ENCODE measurements at regions not wholly inside any gene's neighbourhood (a gene's known extent, or its start where the extent isn't known, plus 50 kb on each side); places are given as distances from the start of the nearest gene placed in this dataset.

DNA sequence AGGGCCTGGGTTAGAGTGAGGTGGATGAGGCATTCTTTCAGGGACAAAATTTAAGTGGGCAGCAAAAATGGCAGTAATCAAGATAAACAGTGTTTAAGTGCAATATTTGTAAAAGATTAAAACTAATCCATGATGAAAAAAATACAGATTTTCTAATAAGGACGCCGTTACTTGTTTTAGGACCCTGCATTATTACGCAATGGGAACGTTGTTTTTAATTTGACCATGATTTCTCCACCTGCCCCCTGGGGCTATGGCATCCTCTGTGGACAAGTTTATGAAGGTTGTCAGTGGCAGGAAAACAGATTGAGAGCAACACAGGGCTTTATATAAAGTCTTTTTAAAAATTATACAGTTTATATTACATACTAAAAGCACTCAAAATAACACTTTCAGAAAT lies 380.6 kb upstream of the PHF14 start:
- no peak overlapping the region for H3K4me3 ChIP-seq (ENCODE audit: low read length)
- ChIA-PET CTCF (no interaction called here), POLR2A (interaction anchor here (0.6 kb wide), 1 partner anchor 85 kb away, joined by 3 read pairs; no protein-coding TSS in a partner anchor)
- H3K4me3 Mint-ChIP-seq: no peak overlapping the region
- H3K36me3 Mint-ChIP-seq (ENCODE audit: low read depth): no peaks in the 10 kb centered on the region
- H3K4me1 Mint-ChIP-seq (ENCODE audit: low read depth): no peaks in the 10 kb centered on the region
- H3K9me3 Mint-ChIP-seq: no peaks in the 10 kb centered on the region
- no peaks in the 10 kb centered on the region for H3K4me1 ChIP-seq (ENCODE audit: insufficient read depth, low read length)
- H3K27me3 Mint-ChIP-seq: no peaks in the 10 kb centered on the region
- H3K27ac Mint-ChIP-seq: no peak overlapping the region
- no peaks in the 10 kb centered on the region for H3K9me3 ChIP-seq (ENCODE audit: control insufficient read depth in 1 of 2, insufficient read depth in 1 of 2, low read length in 2 of 2)
- intact Hi-C loops (cut with DNase I, micrococcal nuclease): no loop called here
- H3K36me3 ChIP-seq (ENCODE audit: insufficient read depth, low read length): no peaks in the 10 kb centered on the region
- DNase-seq (no peak), ATAC-seq (ENCODE audit: poor library complexity) (no peak)
- TF ChIP-seq, protein P1, sequence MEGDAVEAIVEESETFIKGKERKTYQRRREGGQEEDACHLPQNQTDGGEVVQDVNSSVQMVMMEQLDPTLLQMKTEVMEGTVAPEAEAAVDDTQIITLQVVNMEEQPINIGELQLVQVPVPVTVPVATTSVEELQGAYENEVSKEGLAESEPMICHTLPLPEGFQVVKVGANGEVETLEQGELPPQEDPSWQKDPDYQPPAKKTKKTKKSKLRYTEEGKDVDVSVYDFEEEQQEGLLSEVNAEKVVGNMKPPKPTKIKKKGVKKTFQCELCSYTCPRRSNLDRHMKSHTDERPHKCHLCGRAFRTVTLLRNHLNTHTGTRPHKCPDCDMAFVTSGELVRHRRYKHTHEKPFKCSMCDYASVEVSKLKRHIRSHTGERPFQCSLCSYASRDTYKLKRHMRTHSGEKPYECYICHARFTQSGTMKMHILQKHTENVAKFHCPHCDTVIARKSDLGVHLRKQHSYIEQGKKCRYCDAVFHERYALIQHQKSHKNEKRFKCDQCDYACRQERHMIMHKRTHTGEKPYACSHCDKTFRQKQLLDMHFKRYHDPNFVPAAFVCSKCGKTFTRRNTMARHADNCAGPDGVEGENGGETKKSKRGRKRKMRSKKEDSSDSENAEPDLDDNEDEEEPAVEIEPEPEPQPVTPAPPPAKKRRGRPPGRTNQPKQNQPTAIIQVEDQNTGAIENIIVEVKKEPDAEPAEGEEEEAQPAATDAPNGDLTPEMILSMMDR (IDR thresholded peaks at IDR 0.05): no peak
- H3K27ac ChIP-seq (ENCODE audit: low read depth in 1 of 2, low read length in 2 of 2): no peak overlapping the region
- H3K27me3 ChIP-seq (ENCODE audit: control insufficient read depth in 1 of 2, insufficient read depth in 2 of 2, low read length in 2 of 2): no peaks in the 10 kb centered on the region

DNA sequence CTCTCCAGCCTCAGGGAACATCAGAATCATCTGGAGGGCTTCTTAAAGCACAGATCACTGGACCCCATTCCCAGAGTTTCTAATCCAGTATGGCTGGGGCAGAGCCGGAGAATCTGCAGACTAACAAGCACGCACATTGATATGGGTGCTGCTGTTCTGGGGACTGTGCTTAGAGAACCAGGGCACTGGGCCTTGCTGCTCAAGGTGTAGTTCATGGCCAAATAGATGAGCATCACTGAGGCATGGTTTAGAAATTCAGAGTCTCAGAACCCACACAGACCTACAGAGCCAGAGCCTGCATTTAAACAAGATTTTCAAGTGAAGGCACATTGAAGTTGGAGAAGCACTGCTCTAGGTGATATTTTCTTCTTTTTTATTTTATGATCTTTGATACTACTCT lies 376.8 kb upstream of the PHF14 start:
- no peak overlapping the region for H3K27ac ChIP-seq (ENCODE audit: low read depth in 1 of 2, low read length in 2 of 2)
- H3K27ac Mint-ChIP-seq: no peak overlapping the region
- H3K9me3 Mint-ChIP-seq: no peaks in the 10 kb centered on the region
- TF ChIP-seq, protein P1 (IDR thresholded peaks at IDR 0.05): no peak
- ChIA-PET POLR2A (no interaction called here), CTCF (no interaction called here)
- H3K27me3 ChIP-seq (ENCODE audit: control insufficient read depth in 1 of 2, insufficient read depth in 2 of 2, low read length in 2 of 2): no peaks in the 10 kb centered on the region
- H3K4me1 ChIP-seq (ENCODE audit: insufficient read depth, low read length): no peaks in the 10 kb centered on the region
- H3K36me3 Mint-ChIP-seq (ENCODE audit: low read depth): no peaks in the 10 kb centered on the region
- H3K4me3 ChIP-seq (ENCODE audit: low read length): no peak overlapping the region
- DNase-seq: no peak
- H3K9me3 ChIP-seq (ENCODE audit: control insufficient read depth in 1 of 2, insufficient read depth in 1 of 2, low read length in 2 of 2): no peaks in the 10 kb centered on the region
- intact Hi-C loops (cut with DNase I, micrococcal nuclease): no loop called here
- no peak overlapping the region for H3K4me3 Mint-ChIP-seq
- no peaks in the 10 kb centered on the region for H3K36me3 ChIP-seq (ENCODE audit: insufficient read depth, low read length)
- ATAC-seq (ENCODE audit: poor library complexity): no peak
- H3K27me3 Mint-ChIP-seq: no peaks in the 10 kb centered on the region
- no peaks in the 10 kb centered on the region for H3K4me1 Mint-ChIP-seq (ENCODE audit: low read depth)

DNA sequence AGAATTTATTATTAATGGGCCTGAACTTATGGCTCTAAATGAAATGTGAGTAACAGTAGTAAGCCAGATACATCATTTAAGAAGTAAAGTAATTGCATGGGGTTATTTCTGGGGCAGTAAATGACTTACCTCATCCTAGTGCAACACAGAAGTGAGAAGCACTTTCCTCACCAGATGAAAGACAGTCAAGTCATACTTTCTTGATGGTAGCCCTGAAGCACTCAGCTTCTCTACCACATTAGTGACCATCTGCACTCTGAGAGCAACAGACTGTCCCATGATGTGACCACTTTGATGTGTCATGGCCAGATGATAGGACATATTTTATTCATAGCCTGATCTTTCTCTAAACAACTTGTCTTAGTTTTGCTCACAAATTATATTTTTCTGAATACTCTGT lies 369.5 kb upstream of the PHF14 start:
- Histone ChIP-seq H3K9me3 (ENCODE audit: control insufficient read depth in 1 of 2, insufficient read depth in 1 of 2, low read length in 2 of 2) (no peaks in the 10 kb centered on the region), H3K4me1 (ENCODE audit: insufficient read depth, low read length) (no peaks in the 10 kb centered on the region), H3K4me3 (ENCODE audit: low read length) (no peak overlapping the region), H3K27ac (ENCODE audit: low read depth in 1 of 2, low read length in 2 of 2) (no peak overlapping the region), H3K27me3 (ENCODE audit: control insufficient read depth in 1 of 2, insufficient read depth in 2 of 2, low read length in 2 of 2) (no peaks in the 10 kb centered on the region), H3K36me3 (ENCODE audit: insufficient read depth, low read length) (no peaks in the 10 kb centered on the region)
- DNase-seq (no peak), ATAC-seq (ENCODE audit: poor library complexity) (no peak)
- Mint-ChIP-seq H3K4me3 (no peak overlapping the region), H3K27ac (no peak overlapping the region), H3K36me3 (ENCODE audit: low read depth) (no peaks in the 10 kb centered on the region), H3K27me3 (no peaks in the 10 kb centered on the region), H3K9me3 (no peaks in the 10 kb centered on the region), H3K4me1 (ENCODE audit: low read depth) (no peaks in the 10 kb centered on the region)
- intact Hi-C loops (cut with DNase I, micrococcal nuclease): no loop called here
- ChIA-PET CTCF (no interaction called here), POLR2A (no interaction called here)
- TF ChIP-seq, protein P1 (IDR thresholded peaks at IDR 0.05): no peak
